Mucosa of descending colon (tissue), 3 donors: ENCODE measurements at regions not wholly inside any gene's neighbourhood (a gene's known extent, or its start where the extent isn't known, plus 50 kb on each side); places are given as distances from the start of the nearest gene placed in this dataset.

Source experiments
- ATAC-seq: fragments of 200-7000 bp; cut with Tn5 transposase; one replicate; pipeline ENCODE4 v1.9.1; 2020; ENCODE audit warnings: mild to moderate bottlenecking, moderate library complexity
- DNase-seq, 3 donors: peaks; one replicate each; pipeline ENCODE4 v3.0.0-alpha.2; 2020
- H3K36me3 ChIP-seq: fragments of 200-600 bp; one replicate; pipeline ENCODE4 v1.8.0; 2021; ENCODE audit warnings: low read depth, mild to moderate bottlenecking
- H3K4me1 ChIP-seq: fragments of 200-600 bp; one replicate; pipeline ENCODE4 v1.8.0; 2021; ENCODE audit warnings: low read depth, mild to moderate bottlenecking
- H3K4me3 ChIP-seq: fragments of 200-600 bp; one replicate; pipeline ENCODE4 v1.8.0; 2021; ENCODE audit warnings: mild to moderate bottlenecking
- H3K9me3 ChIP-seq: fragments of 200-600 bp; one replicate; pipeline ENCODE4 v1.8.0; 2021; ENCODE audit warnings: mild to moderate bottlenecking
- intact Hi-C, 2 donors: fragments of 100-400 bp; cut with DNase I in 1 of 2; cut with micrococcal nuclease in 1 of 2; formaldehyde crosslinking; loops; one replicate each; pipeline versions ENCODE4 v1.11.0 to v1.11.1; 2022; cut with DNase I, micrococcal nuclease
- TF ChIP-seq, protein P1 (sequence below): fragments of 200-600 bp; IDR thresholded peaks from one replicate; pipeline ENCODE4 v1.8.0; 2022; ENCODE audit warnings: antibody characterized with exemption, mild to moderate bottlenecking
- donor health status: DM: no; HTN: no; CAD: no; lungs with moderate emphysema.
- donor health status: DM: no; HTN: no; CAD: no.
- donor health status: DM: no; HTN: yes; CAD: no.

DNA sequence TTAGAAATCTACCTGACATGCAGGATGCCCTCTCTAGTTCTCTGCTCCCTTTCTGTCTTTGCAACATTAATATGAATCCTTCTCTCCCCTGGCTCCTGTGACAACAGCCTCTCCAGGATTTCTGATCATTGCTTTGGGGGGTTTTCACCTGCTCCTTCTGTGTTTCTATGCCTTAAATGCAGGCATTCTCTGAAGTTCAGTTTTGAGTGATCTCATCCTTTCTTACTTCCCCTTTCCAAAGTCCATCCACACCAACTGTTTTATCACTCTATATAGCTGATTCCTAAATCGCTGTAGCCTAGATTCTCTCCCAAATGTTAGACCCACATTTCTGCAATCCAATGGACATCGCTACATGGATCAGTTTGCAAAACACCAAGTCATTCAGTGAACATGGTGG lies 330.7 kb upstream of the NCAM1 start:
- Histone ChIP-seq H3K9me3 (no peaks in the 10 kb centered on the region), H3K4me3 (no peak overlapping the region), H3K4me1 (no peaks in the 10 kb centered on the region), H3K36me3 (no peaks in the 10 kb centered on the region)
- TF ChIP-seq, protein P1, sequence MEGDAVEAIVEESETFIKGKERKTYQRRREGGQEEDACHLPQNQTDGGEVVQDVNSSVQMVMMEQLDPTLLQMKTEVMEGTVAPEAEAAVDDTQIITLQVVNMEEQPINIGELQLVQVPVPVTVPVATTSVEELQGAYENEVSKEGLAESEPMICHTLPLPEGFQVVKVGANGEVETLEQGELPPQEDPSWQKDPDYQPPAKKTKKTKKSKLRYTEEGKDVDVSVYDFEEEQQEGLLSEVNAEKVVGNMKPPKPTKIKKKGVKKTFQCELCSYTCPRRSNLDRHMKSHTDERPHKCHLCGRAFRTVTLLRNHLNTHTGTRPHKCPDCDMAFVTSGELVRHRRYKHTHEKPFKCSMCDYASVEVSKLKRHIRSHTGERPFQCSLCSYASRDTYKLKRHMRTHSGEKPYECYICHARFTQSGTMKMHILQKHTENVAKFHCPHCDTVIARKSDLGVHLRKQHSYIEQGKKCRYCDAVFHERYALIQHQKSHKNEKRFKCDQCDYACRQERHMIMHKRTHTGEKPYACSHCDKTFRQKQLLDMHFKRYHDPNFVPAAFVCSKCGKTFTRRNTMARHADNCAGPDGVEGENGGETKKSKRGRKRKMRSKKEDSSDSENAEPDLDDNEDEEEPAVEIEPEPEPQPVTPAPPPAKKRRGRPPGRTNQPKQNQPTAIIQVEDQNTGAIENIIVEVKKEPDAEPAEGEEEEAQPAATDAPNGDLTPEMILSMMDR = no peak
- intact Hi-C loops = no loop called here
- no peak for DNase-seq
- ATAC-seq = no peak

DNA sequence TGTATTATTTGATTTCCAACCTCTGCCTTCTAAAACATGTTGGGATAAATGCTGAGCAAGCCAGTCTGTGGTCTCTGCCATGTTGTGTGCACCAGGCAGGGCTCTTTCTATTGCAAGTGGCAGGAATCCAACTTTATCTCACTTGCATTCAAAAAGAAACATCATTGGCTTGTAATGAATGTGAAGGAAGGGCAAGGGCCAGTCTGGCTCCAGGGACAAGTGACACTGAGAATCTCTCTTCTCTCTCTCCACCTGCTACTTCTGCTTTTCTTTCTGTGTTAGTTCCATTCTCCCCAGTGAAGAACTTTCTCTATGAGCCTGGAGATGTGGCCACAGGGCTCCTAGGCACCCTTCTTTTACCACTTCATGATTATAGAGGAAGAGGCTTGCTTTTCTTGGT lies 329.9 kb upstream of the NCAM1 start:
- Histone ChIP-seq H3K4me3 (no peak overlapping the region), H3K4me1 (no peaks in the 10 kb centered on the region), H3K36me3 (no peaks in the 10 kb centered on the region), H3K9me3 (no peaks in the 10 kb centered on the region)
- ATAC-seq = no peak
- intact Hi-C loops = no loop called here
- TF ChIP-seq, protein P1 = no peak
- DNase-seq = no peak

DNA sequence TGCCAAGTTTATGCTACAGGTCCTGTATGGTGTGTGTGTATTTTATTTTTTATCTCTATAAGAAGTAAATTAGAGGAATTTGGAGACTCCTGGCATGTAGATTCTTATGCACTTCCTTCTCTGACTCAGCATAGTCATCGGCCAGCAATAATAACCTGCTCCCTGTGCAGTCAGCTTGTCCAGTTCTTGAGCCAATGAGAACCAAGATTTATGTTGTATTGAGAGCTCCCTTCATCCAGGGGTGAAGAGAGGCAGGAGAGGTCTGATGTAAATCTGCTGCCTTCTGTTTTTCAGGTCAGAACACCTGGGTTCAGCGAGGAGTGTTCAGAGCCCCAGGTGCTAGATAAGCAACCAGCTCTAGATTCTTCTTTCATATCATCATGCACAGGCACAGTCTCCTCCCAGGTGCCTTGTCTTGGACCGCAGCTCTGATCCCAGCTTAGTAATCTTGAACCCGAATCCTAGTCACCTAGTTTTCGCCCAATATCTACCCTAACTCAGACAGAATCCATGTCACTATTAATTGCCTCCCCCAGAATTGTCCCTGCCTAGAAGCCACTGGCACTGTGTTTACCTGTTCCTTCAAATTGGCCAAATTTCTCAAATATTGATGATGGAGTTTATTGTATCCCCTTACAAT lies 328.2 kb upstream of the NCAM1 start:
- TF ChIP-seq, protein P1 = no peak
- no peak for DNase-seq
- Histone ChIP-seq H3K4me3 (no peak overlapping the region), H3K36me3 (no peaks in the 10 kb centered on the region), H3K4me1 (no peaks in the 10 kb centered on the region), H3K9me3 (no peaks in the 10 kb centered on the region)
- no peak for ATAC-seq
- intact Hi-C loops = no loop called here

DNA sequence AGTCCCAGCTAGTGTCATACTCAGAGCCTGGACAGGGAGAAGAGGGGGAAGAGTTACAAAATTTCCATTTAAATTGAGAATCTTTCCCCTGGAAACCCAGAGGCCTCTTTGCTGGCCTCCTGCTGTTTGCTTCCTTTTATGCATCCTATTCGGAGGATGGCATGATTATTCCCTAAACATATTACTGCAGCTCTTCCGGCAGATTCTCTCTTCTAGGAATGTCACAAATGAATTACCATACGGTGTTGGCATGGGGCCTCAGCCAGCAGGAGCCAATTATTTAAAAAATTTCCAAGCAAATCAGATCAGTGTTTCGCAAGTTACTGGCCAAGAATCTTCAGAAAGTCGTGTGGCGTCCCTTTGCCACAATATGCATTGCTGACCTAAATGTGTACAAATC lies 326.7 kb upstream of the NCAM1 start:
- ATAC-seq = no peak
- no peak overlapping the region for H3K4me3 ChIP-seq
- H3K9me3 ChIP-seq = peaks cover 7% of the 10 kb centered on the region
- no peaks in the 10 kb centered on the region for H3K36me3 ChIP-seq
- H3K4me1 ChIP-seq = no peaks in the 10 kb centered on the region
- TF ChIP-seq, protein P1 = no peak
- intact Hi-C loops = no loop called here
- DNase-seq = no peak

DNA sequence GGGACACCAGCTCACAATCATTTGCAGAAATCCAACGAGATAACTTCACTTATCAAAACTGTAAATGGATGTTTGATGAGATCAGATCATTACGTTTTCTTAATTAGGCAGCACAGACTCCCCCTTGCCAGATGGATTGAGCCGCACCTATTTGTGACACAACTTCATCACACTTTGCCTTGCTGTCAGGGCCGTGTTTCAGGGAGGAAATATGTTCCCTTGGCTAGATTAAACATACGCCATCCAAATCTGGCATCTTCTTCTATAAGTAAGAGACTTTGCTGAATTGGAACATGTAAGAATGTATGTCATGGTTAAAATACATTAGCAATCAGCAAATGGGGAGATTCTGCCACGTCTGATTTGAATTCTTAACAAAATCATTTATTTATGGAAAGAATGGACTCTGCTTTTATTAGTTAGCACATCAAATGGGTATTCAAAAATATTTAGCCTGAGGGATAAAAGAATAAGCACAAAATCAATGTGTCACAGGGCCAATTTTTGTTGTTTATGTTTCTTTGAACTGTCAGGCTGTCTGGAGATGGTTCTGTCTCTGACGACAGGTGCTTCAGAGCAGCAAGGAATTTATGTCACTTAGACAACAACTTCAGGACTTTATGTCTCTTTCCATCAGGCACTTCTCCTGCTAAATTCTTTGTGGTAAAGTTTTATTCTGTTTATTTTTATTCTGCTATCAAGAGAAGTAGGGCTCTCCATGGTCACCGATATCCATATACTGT lies 326.1 kb upstream of the NCAM1 start:
- TF ChIP-seq, protein P1 = no peak
- ATAC-seq = no peak
- Histone ChIP-seq H3K36me3 (no peaks in the 10 kb centered on the region), H3K4me1 (no peaks in the 10 kb centered on the region), H3K4me3 (no peak overlapping the region), H3K9me3 (peaks cover 8% of the 10 kb centered on the region)
- no peak for DNase-seq
- intact Hi-C loops = no loop called here
